Adipocyte (in vitro differentiated cells): ENCODE measurements at regions not wholly inside any gene's neighbourhood (a gene's known extent, or its start where the extent isn't known, plus 50 kb on each side); places are given as distances from the start of the nearest gene placed in this dataset.
"Not testable (repeated sequence)": the region's sequence is repeated elsewhere in the genome, so short reads cannot be mapped to it uniquely, and the experiment has no call there.

Experiments
- DNase-seq: peaks from one replicate; pipeline ENCODE4 v3.0.0-alpha.2; 2015; ENCODE audit warnings: low read depth
- H3K27me3 ChIP-seq: replicated peaks from 2 replicates; pipeline ENCODE4 v1.7.0; 2013; ENCODE audit warnings: mild to moderate bottlenecking, low read length, moderate library complexity; ENCODE audit not compliant: control insufficient read depth, insufficient read depth
- H3K36me3 ChIP-seq: 2 replicates; pipeline ENCODE4 v1.7.0; 2013; ENCODE audit warnings: low read length, mild to moderate bottlenecking, moderate library complexity; ENCODE audit not compliant: control insufficient read depth, insufficient read depth, severe bottlenecking
- H3K4me1 ChIP-seq: 2 replicates; pipeline ENCODE4 v1.7.0; 2013; ENCODE audit warnings: mild to moderate bottlenecking, low read length, moderate library complexity; ENCODE audit not compliant: control insufficient read depth, insufficient read depth
- H3K4me3 ChIP-seq: 2 replicates; pipeline ENCODE4 v1.7.0; 2013; ENCODE audit warnings: mild to moderate bottlenecking, low read length, moderate library complexity
- H3K9ac ChIP-seq: 2 replicates; pipeline ENCODE4 v1.7.0; 2013; ENCODE audit warnings: mild to moderate bottlenecking, low read length, moderate library complexity
- H3K9me3 ChIP-seq: 2 replicates; pipeline ENCODE4 v1.7.0; 2013; ENCODE audit warnings: mild to moderate bottlenecking, low read length, moderate library complexity; ENCODE audit not compliant: control insufficient read depth

- peak; percentile 50 for DNase-seq
These were observed 1400.7 kb downstream of the CDH12 start for GRCh38 chr5:21452449-21452848.

GRCh38 chr5:21432646-21433045 lies 1420.5 kb downstream of the CDH12 start:
- Histone ChIP-seq H3K9me3 (no peaks in the 10 kb centered on the region), H3K27me3 (no peaks in the 10 kb centered on the region), H3K36me3 (no peaks in the 10 kb centered on the region), H3K4me3 (no peak overlapping the region), H3K9ac (no peak overlapping the region), H3K4me1 (no peaks in the 10 kb centered on the region)
- DNase-seq: no peak

More at GRCh38 chr5:21452449-21452848, 1400.7 kb downstream of the CDH12 start:
- no peak overlapping the region for H3K4me3 ChIP-seq
- H3K4me1 ChIP-seq: no peaks in the 10 kb centered on the region
- H3K9me3 ChIP-seq: no peaks in the 10 kb centered on the region
- no peaks in the 10 kb centered on the region for H3K27me3 ChIP-seq
- H3K36me3 ChIP-seq: no peaks in the 10 kb centered on the region
- H3K9ac ChIP-seq: no peak overlapping the region

- H3K36me3 ChIP-seq: no peaks in the 10 kb centered on the region
- no peaks in the 10 kb centered on the region for H3K4me1 ChIP-seq
- H3K9ac ChIP-seq: no peak overlapping the region
- DNase-seq: no peak
- H3K27me3 ChIP-seq: no peaks in the 10 kb centered on the region
- H3K4me3 ChIP-seq: no peak overlapping the region
- no peaks in the 10 kb centered on the region for H3K9me3 ChIP-seq
These were observed 1428.2 kb downstream of the CDH12 start for GRCh38 chr5:21424907-21425306.

- Histone ChIP-seq H3K4me3 (no peak overlapping the region), H3K27me3 (no peaks in the 10 kb centered on the region), H3K9me3 (no peaks in the 10 kb centered on the region), H3K4me1 (no peaks in the 10 kb centered on the region), H3K36me3 (no peaks in the 10 kb centered on the region), H3K9ac (no peak overlapping the region)
- no peak for DNase-seq
These were observed 1431.4 kb upstream of the CDH18 start for GRCh38 chr5:21419383-21419782.

- not testable (repeated sequence) for DNase-seq, H3K9ac ChIP-seq, H3K4me3 ChIP-seq, H3K36me3 ChIP-seq, H3K4me1 ChIP-seq, H3K27me3 ChIP-seq, H3K9me3 ChIP-seq
These were observed 1414.1 kb upstream of the CDH18 start for GRCh38 chr5:21402089-21402488.

GRCh38 chr5:21398511-21398910 lies 1410.5 kb upstream of the CDH18 start:
- Histone ChIP-seq H3K36me3 (no peaks in the 10 kb centered on the region), H3K9me3 (no peaks in the 10 kb centered on the region), H3K4me3 (no peak overlapping the region), H3K4me1 (no peaks in the 10 kb centered on the region), H3K27me3 (no peaks in the 10 kb centered on the region), H3K9ac (no peak overlapping the region)
- no peak for DNase-seq

GRCh38 chr5:21397693-21398092 lies 1409.7 kb upstream of the CDH18 start:
- no peak overlapping the region for H3K4me3 ChIP-seq
- H3K36me3 ChIP-seq: no peaks in the 10 kb centered on the region
- DNase-seq: no peak
- H3K4me1 ChIP-seq: no peaks in the 10 kb centered on the region
- H3K9me3 ChIP-seq: no peaks in the 10 kb centered on the region
- no peak overlapping the region for H3K9ac ChIP-seq
- H3K27me3 ChIP-seq: no peaks in the 10 kb centered on the region

GRCh38 chr5:21391506-21391905 lies 1403.5 kb upstream of the CDH18 start:
- no peaks in the 10 kb centered on the region for H3K4me1 ChIP-seq
- no peak overlapping the region for H3K4me3 ChIP-seq
- no peaks in the 10 kb centered on the region for H3K9me3 ChIP-seq
- H3K27me3 ChIP-seq: no peaks in the 10 kb centered on the region
- H3K36me3 ChIP-seq: no peaks in the 10 kb centered on the region
- H3K9ac ChIP-seq: no peak overlapping the region
- peak; percentile 69 for DNase-seq

GRCh38 chr5:21360754-21361153 lies 1372.8 kb upstream of the CDH18 start:
- H3K36me3 ChIP-seq, DNase-seq, H3K4me1 ChIP-seq, H3K4me3 ChIP-seq, H3K27me3 ChIP-seq, H3K9ac ChIP-seq, H3K9me3 ChIP-seq: not testable (repeated sequence)

- H3K9me3 ChIP-seq, H3K4me1 ChIP-seq, H3K36me3 ChIP-seq, H3K27me3 ChIP-seq, H3K9ac ChIP-seq, H3K4me3 ChIP-seq: not testable (repeated sequence)
- DNase-seq: peak; percentile 19
These were observed 1353.9 kb upstream of the CDH18 start for GRCh38 chr5:21341948-21342261.

- not testable (repeated sequence) for H3K9ac ChIP-seq, H3K4me3 ChIP-seq, H3K27me3 ChIP-seq, H3K4me1 ChIP-seq, H3K36me3 ChIP-seq, H3K9me3 ChIP-seq
- peak; percentile 53 for DNase-seq
These were observed 1353.4 kb upstream of the CDH18 start for GRCh38 chr5:21341203-21341947.

- H3K27me3 ChIP-seq, H3K4me3 ChIP-seq, H3K9ac ChIP-seq, H3K36me3 ChIP-seq, H3K4me1 ChIP-seq, H3K9me3 ChIP-seq: not testable (repeated sequence)
- DNase-seq: peak; percentile 65
These were observed 1352.2 kb upstream of the CDH18 start for GRCh38 chr5:21340233-21340632.
